ENCODE measurements at regions not wholly inside any gene's neighbourhood (a gene's known extent, or its start where the extent isn't known, plus 50 kb on each side); places are given as distances from the start of the nearest gene placed in this dataset.

DNA sequence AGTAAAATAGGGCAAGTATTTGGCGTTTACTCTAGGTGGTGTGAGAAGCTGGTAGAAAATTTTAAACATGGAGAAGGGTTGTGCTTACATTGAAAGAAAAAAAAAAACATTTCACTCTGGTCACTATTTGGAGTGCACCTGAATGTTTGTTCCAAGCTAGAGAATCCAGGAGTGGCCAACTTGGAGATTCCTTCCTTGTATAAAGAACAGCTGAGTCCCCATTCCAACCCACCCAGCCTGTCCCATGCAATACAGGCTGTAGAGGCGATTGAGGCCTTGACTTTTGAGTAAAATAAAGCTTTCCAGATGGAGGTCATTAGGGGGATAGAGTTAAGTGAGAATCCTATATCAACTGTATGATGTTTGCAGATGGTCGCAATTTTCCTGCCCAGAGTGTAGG, 203.8 kb upstream of the SYT4 start:
- H3K4me3 ChIP-seq (ENCODE audit: low read depth, low read length), result no peak overlapping the region
- H3K36me3 ChIP-seq (ENCODE audit: insufficient read depth, low read length), result no peaks in the 10 kb centered on the region
- no peaks in the 10 kb centered on the region for H3K4me1 ChIP-seq (ENCODE audit: control insufficient read depth, insufficient read depth, low read length, unreplicated experiment)
- no peaks in the 10 kb centered on the region; the same call in 1 of the 2 replicates for H3K27me3 ChIP-seq (ENCODE audit: insufficient read depth, low read length)
- H2AFZ ChIP-seq (ENCODE audit: low read length, unreplicated experiment), result no peak overlapping the region
- H3K79me2 ChIP-seq (ENCODE audit: control insufficient read depth, insufficient read depth, low read length, unreplicated experiment), result no peaks in the 10 kb centered on the region
- H3K27ac ChIP-seq (ENCODE audit: low read depth, low read length), result no peak overlapping the region

DNA sequence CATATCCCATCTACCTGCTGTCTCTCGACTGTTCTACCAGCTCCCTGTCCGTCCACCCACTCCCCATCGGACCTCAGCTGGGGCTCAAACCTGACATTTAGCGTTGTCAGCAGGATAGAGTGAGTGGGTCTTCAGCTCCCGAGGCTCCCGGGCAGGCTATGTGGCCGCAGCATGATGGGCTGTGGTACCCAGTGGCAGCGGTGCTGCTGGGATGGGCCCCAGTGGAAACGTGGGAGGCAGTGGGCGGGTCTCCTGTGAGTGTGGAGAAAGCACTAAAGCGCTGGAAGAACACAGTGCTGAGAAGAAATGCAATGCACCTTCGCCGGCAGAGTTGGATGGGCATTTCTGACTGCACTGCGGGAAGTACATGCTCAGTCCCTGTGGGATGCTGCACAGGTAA, 204.8 kb upstream of the SYT4 start:
- no peaks in the 10 kb centered on the region for H3K79me2 ChIP-seq (ENCODE audit: control insufficient read depth, insufficient read depth, low read length, unreplicated experiment)
- no peak overlapping the region for H3K27ac ChIP-seq (ENCODE audit: low read depth, low read length)
- H2AFZ ChIP-seq (ENCODE audit: low read length, unreplicated experiment), result no peak overlapping the region
- H3K27me3 ChIP-seq (ENCODE audit: insufficient read depth, low read length), result no peaks in the 10 kb centered on the region; the same call in 1 of the 2 replicates
- H3K4me1 ChIP-seq (ENCODE audit: control insufficient read depth, insufficient read depth, low read length, unreplicated experiment), result no peaks in the 10 kb centered on the region
- H3K36me3 ChIP-seq (ENCODE audit: insufficient read depth, low read length), result no peaks in the 10 kb centered on the region
- no peak overlapping the region for H3K4me3 ChIP-seq (ENCODE audit: low read depth, low read length)

DNA sequence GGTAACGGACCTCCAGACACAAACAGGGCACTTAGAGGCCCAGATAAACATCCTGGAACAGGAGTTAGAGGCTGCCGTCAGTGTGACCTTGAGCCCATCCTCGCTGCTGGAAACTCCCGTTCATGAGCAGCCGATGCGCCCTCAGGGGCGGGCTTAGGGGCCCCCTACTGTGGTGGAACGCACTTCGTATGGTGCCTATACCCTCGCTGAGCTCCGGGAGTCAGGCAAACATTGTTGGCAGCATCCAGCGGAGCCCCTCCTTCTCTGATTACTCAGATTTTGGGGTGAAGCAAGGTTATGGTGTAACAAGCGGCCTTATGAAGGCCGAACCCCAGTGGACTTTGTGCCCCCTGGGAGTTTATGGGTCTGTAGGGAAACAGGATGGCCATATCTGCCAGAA, 205.3 kb upstream of the SYT4 start:
- Histone ChIP-seq H3K36me3 (ENCODE audit: insufficient read depth, low read length) (no peaks in the 10 kb centered on the region), H3K79me2 (ENCODE audit: control insufficient read depth, insufficient read depth, low read length, unreplicated experiment) (no peaks in the 10 kb centered on the region), H2AFZ (ENCODE audit: low read length, unreplicated experiment) (no peak overlapping the region), H3K27ac (ENCODE audit: low read depth, low read length) (no peak overlapping the region), H3K4me1 (ENCODE audit: control insufficient read depth, insufficient read depth, low read length, unreplicated experiment) (no peaks in the 10 kb centered on the region), H3K27me3 (ENCODE audit: insufficient read depth, low read length) (no peaks in the 10 kb centered on the region; the same call in 1 of the 2 replicates), H3K4me3 (ENCODE audit: low read depth, low read length) (no peak overlapping the region)

GRCh38 chr18:43484710-43485109, 207.4 kb upstream of the SYT4 start:
- H3K36me3 ChIP-seq (ENCODE audit: insufficient read depth, low read length), result no peaks in the 10 kb centered on the region
- H3K4me1 ChIP-seq (ENCODE audit: control insufficient read depth, insufficient read depth, low read length, unreplicated experiment), result no peaks in the 10 kb centered on the region
- no peak overlapping the region for H2AFZ ChIP-seq (ENCODE audit: low read length, unreplicated experiment)
- H3K27ac ChIP-seq (ENCODE audit: low read depth, low read length), result no peak overlapping the region
- no peaks in the 10 kb centered on the region for H3K27me3 ChIP-seq (ENCODE audit: insufficient read depth, low read length)
- H3K4me3 ChIP-seq (ENCODE audit: low read depth, low read length), result no peak overlapping the region
- H3K79me2 ChIP-seq (ENCODE audit: control insufficient read depth, insufficient read depth, low read length, unreplicated experiment), result no peaks in the 10 kb centered on the region

GRCh38 chr18:43485545-43485963, 208.3 kb upstream of the SYT4 start:
- Histone ChIP-seq H2AFZ (ENCODE audit: low read length, unreplicated experiment) (no peak overlapping the region), H3K27me3 (ENCODE audit: insufficient read depth, low read length) (no peaks in the 10 kb centered on the region), H3K27ac (ENCODE audit: low read depth, low read length) (no peak overlapping the region), H3K36me3 (ENCODE audit: insufficient read depth, low read length) (no peaks in the 10 kb centered on the region), H3K4me1 (ENCODE audit: control insufficient read depth, insufficient read depth, low read length, unreplicated experiment) (no peaks in the 10 kb centered on the region), H3K79me2 (ENCODE audit: control insufficient read depth, insufficient read depth, low read length, unreplicated experiment) (no peaks in the 10 kb centered on the region), H3K4me3 (ENCODE audit: low read depth, low read length) (no peak overlapping the region)

GRCh38 chr18:43486462-43486861, 209.2 kb upstream of the SYT4 start:
- H3K27me3 ChIP-seq (ENCODE audit: insufficient read depth, low read length), result no peaks in the 10 kb centered on the region
- no peak overlapping the region for H3K27ac ChIP-seq (ENCODE audit: low read depth, low read length)
- H3K79me2 ChIP-seq (ENCODE audit: control insufficient read depth, insufficient read depth, low read length, unreplicated experiment), result no peaks in the 10 kb centered on the region
- no peaks in the 10 kb centered on the region for H3K36me3 ChIP-seq (ENCODE audit: insufficient read depth, low read length)
- no peaks in the 10 kb centered on the region for H3K4me1 ChIP-seq (ENCODE audit: control insufficient read depth, insufficient read depth, low read length, unreplicated experiment)
- H3K4me3 ChIP-seq (ENCODE audit: low read depth, low read length), result no peak overlapping the region
- H2AFZ ChIP-seq (ENCODE audit: low read length, unreplicated experiment), result no peak overlapping the region

DNA sequence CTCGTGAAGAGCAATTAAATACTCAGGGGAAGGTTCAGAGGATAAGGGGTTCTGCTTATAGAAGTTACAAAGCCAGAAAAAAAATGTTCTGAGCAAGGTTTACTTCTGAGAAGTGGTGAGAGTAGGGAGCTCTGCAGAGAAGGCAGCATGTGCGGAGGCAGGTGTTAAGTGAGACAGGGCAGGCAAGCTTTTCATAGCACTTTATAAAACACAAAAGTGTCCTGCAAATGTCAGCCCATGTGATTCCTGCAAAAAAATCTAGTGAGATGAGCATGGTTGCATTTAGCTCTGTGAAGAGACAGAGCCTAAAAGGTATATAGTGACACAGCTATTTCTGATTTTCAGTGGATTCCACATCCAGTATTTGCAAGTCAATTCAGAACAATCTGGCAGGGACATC, 223.8 kb upstream of the SYT4 start:
- no peaks in the 10 kb centered on the region for H3K79me2 ChIP-seq (ENCODE audit: control insufficient read depth, insufficient read depth, low read length, unreplicated experiment)
- no peaks in the 10 kb centered on the region for H3K36me3 ChIP-seq (ENCODE audit: insufficient read depth, low read length)
- H3K4me1 ChIP-seq (ENCODE audit: control insufficient read depth, insufficient read depth, low read length, unreplicated experiment), result no peaks in the 10 kb centered on the region
- H3K27me3 ChIP-seq (ENCODE audit: insufficient read depth, low read length), result no peaks in the 10 kb centered on the region; the same call in 1 of the 2 replicates
- H2AFZ ChIP-seq (ENCODE audit: low read length, unreplicated experiment), result no peak overlapping the region
- no peak overlapping the region for H3K27ac ChIP-seq (ENCODE audit: low read depth, low read length)
- H3K4me3 ChIP-seq (ENCODE audit: low read depth, low read length), result no peak overlapping the region

GRCh38 chr18:43506935-43507334, 229.6 kb upstream of the SYT4 start:
- Histone ChIP-seq H3K79me2 (ENCODE audit: control insufficient read depth, insufficient read depth, low read length, unreplicated experiment) (no peaks in the 10 kb centered on the region), H3K4me1 (ENCODE audit: control insufficient read depth, insufficient read depth, low read length, unreplicated experiment) (no peaks in the 10 kb centered on the region), H3K36me3 (ENCODE audit: insufficient read depth, low read length) (no peaks in the 10 kb centered on the region), H3K27ac (ENCODE audit: low read depth, low read length) (no peak overlapping the region), H3K27me3 (ENCODE audit: insufficient read depth, low read length) (no peaks in the 10 kb centered on the region; the same call in 1 of the 2 replicates), H2AFZ (ENCODE audit: low read length, unreplicated experiment) (no peak overlapping the region), H3K4me3 (ENCODE audit: low read depth, low read length) (no peak overlapping the region)

DNA sequence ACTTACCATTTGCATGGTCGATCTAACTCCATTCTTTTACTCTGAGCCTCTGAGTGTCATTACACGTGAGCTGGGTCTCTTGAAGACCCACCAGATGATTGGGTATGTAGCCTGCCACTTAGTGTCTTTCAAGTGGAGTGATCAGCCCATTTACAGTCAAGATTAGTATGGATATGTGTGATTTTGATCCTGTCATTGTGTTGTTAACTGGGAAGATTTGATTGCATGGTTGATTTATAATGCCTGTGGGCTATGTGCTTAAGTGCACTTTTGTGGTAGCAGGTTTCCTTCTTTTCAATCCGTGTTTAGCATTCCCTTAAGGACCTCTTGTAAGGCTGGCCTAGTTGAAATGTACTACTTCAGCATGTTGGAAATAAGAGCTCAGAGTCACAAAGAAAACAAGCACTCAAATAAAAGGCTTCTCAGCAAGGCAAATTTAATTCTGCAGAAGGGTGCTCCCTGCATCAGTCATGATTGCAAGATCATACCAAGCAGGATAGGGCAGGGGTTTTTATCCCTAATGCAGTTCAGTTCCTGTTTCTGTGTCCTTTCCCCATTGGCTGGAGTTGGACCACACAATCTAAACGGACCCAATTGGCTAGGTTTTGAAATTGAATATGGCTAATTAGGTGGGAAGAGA, 230.7 kb upstream of the SYT4 start:
- Histone ChIP-seq H3K36me3 (ENCODE audit: insufficient read depth, low read length) (no peaks in the 10 kb centered on the region), H3K4me3 (ENCODE audit: low read depth, low read length) (no peak overlapping the region), H3K4me1 (ENCODE audit: control insufficient read depth, insufficient read depth, low read length, unreplicated experiment) (no peaks in the 10 kb centered on the region), H3K27ac (ENCODE audit: low read depth, low read length) (no peak overlapping the region), H3K79me2 (ENCODE audit: control insufficient read depth, insufficient read depth, low read length, unreplicated experiment) (no peaks in the 10 kb centered on the region), H2AFZ (ENCODE audit: low read length, unreplicated experiment) (no peak overlapping the region), H3K27me3 (ENCODE audit: insufficient read depth, low read length) (no peaks in the 10 kb centered on the region; the same call in 1 of the 2 replicates)

DNA sequence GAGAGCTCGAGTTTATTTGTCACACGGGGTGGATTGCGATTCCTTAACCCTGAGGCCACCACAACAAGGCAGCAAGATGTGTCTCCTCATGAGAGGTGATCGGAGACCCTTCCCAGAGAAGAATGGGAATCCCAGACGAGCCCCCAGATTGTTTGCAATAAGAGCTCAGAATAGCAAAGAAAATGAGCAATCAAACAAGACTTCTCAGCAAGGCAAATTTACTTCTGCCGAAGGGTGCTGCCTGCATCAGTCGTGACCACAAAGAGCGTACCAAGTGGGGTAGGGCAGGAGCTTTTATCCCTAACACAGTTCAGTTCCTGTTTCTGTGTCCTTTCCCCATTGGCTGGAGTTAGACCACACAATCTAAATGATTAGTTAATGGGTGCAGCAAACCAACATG, 237.5 kb upstream of the SYT4 start:
- Histone ChIP-seq H3K27me3 (ENCODE audit: insufficient read depth, low read length) (no peaks in the 10 kb centered on the region), H3K4me1 (ENCODE audit: control insufficient read depth, insufficient read depth, low read length, unreplicated experiment) (no peaks in the 10 kb centered on the region), H3K36me3 (ENCODE audit: insufficient read depth, low read length) (no peaks in the 10 kb centered on the region), H3K4me3 (ENCODE audit: low read depth, low read length) (no peak overlapping the region), H3K27ac (ENCODE audit: low read depth, low read length) (no peak overlapping the region), H3K79me2 (ENCODE audit: control insufficient read depth, insufficient read depth, low read length, unreplicated experiment) (no peaks in the 10 kb centered on the region), H2AFZ (ENCODE audit: low read length, unreplicated experiment) (no peak overlapping the region)

DNA sequence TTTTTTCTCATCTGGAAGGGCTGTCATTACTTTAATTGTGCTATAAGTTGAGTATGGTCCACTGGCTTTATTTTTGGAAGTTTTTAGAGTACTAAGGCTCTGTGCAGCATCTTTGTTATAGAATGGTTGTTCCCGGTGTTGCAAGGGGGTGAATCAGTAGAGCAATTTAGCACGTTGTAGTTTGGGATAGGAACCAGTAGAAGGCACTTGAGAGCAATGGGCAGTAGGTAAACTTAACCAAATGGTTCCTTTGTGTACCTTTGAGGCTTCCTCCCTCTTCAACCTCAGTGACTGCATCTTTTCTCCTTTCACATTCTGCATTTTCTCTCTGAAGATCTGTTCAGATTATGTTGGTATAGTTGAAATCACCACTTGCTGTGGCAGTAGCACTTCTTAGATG, 238.2 kb upstream of the SYT4 start:
- H3K4me3 ChIP-seq (ENCODE audit: low read depth, low read length), result no peak overlapping the region
- no peaks in the 10 kb centered on the region for H3K79me2 ChIP-seq (ENCODE audit: control insufficient read depth, insufficient read depth, low read length, unreplicated experiment)
- H3K27ac ChIP-seq (ENCODE audit: low read depth, low read length), result no peak overlapping the region
- H3K27me3 ChIP-seq (ENCODE audit: insufficient read depth, low read length), result no peaks in the 10 kb centered on the region
- no peak overlapping the region for H2AFZ ChIP-seq (ENCODE audit: low read length, unreplicated experiment)
- H3K4me1 ChIP-seq (ENCODE audit: control insufficient read depth, insufficient read depth, low read length, unreplicated experiment), result no peaks in the 10 kb centered on the region
- H3K36me3 ChIP-seq (ENCODE audit: insufficient read depth, low read length), result no peaks in the 10 kb centered on the region

Measured in ACC112 (cell line).